HEK293 (cell line): ENCODE measurements at regions not wholly inside any gene's neighbourhood (a gene's known extent, or its start where the extent isn't known, plus 50 kb on each side); places are given as distances from the start of the nearest gene placed in this dataset.

Experiments used
- CTCF ChIA-PET: fragments of 350-600 bp; formaldehyde crosslinking; extraction: SDS; loops from one replicate; lab custom pipeline; 2021; ENCODE audit warnings: antibody characterized with exemption; lab: Yijun Ruan, JAX
- POLR2A ChIA-PET: fragments of 300-600 bp; formaldehyde crosslinking; extraction: SDS; loops from one replicate; lab custom pipeline; 2020; ENCODE audit warnings: antibody characterized with exemption, inconsistent platforms; lab: Yijun Ruan, JAX
- H3K27ac ChIP-seq: fragments of 200-500 bp; sonication (Bioruptor generic); 2 replicates; pipeline ENCODE4 v1.5.1; 2014; ENCODE audit warnings: low read depth, low read length, control low read depth, inconsistent platforms; ENCODE audit errors: extremely low read depth
- H3K36me3 ChIP-seq, 2 experiments: fragments of 200-500 bp in 1 of 2; sonication (Bioruptor generic) in 1 of 2; 1 replicate in 1 of 2; 2 replicates in 1 of 2; pipeline ENCODE4 v1.5.1; 2014 to 2017; ENCODE audit warnings: inconsistent platforms in 2 of 2, low read length in 2 of 2; ENCODE audit not compliant: control insufficient read depth in 2 of 2, insufficient read depth in 1 of 2
- H3K4me1 ChIP-seq: fragments of 200-500 bp; sonication (Bioruptor generic); 2 replicates; pipeline ENCODE4 v1.5.1; 2014; ENCODE audit warnings: mild to moderate bottlenecking, low read length, inconsistent platforms; ENCODE audit not compliant: control insufficient read depth, insufficient read depth
- H3K4me3 ChIP-seq: 2 replicates; pipeline ENCODE4 v1.5.1; 2011; ENCODE audit warnings: low read depth, mild to moderate bottlenecking, control low read depth, low read length, moderate library complexity
- H3K9me3 ChIP-seq: fragments of 200-500 bp; sonication (Bioruptor generic); 2 replicates; pipeline ENCODE4 v1.5.1; 2014; ENCODE audit warnings: low read depth, low read length, inconsistent platforms; ENCODE audit not compliant: control insufficient read depth, insufficient read depth
- FEZF1 ChIP-seq: fragments of 450-650 bp; formaldehyde crosslinking; IDR thresholded peaks from 2 replicates; pipeline ENCODE4 v1.5.1; 2016; ENCODE audit warnings: missing biosample characterization, missing genetic modification characterization
- GLIS1 ChIP-seq: fragments of 450-650 bp; formaldehyde crosslinking; IDR thresholded peaks from 2 replicates; pipeline ENCODE4 v1.5.1; 2016; ENCODE audit warnings: missing biosample characterization, missing genetic modification characterization
- KLF16 ChIP-seq: fragments of 450-650 bp; formaldehyde crosslinking; IDR thresholded peaks from 2 replicates; pipeline ENCODE4 v1.5.1; 2017; ENCODE audit warnings: missing biosample characterization, missing genetic modification characterization
- WT1 ChIP-seq: fragments of 450-650 bp; formaldehyde crosslinking; IDR thresholded peaks from 2 replicates; pipeline ENCODE4 v1.5.1; 2016; ENCODE audit warnings: missing biosample characterization, missing genetic modification characterization
- ZBTB6 ChIP-seq: fragments of 450-650 bp; formaldehyde crosslinking; IDR thresholded peaks from 2 replicates; pipeline ENCODE4 v1.5.1; 2017; ENCODE audit warnings: missing biosample characterization, missing genetic modification characterization
- ZFHX2 ChIP-seq: fragments of 450-650 bp; formaldehyde crosslinking; conservative IDR thresholded peaks from 2 replicates; pipeline ENCODE4 v1.5.1; 2016; ENCODE audit warnings: missing biosample characterization, missing genetic modification characterization
- ZNF148 ChIP-seq: fragments of 450-650 bp; formaldehyde crosslinking; IDR thresholded peaks from 2 replicates; pipeline ENCODE4 v1.5.0; 2017; ENCODE audit warnings: missing biosample characterization, missing genetic modification characterization, borderline replicate concordance
- ZNF174 ChIP-seq: fragments of 450-650 bp; formaldehyde crosslinking; IDR thresholded peaks from 2 replicates; pipeline ENCODE4 v1.5.0; 2017; ENCODE audit warnings: missing biosample characterization, mild to moderate bottlenecking, missing genetic modification characterization
- ZNF362 ChIP-seq: fragments of 450-650 bp; formaldehyde crosslinking; IDR thresholded peaks from 2 replicates; pipeline ENCODE4 v1.5.1; 2016; ENCODE audit warnings: missing biosample characterization, missing genetic modification characterization
- ZNF501 ChIP-seq: fragments of 450-650 bp; formaldehyde crosslinking; IDR thresholded peaks from 2 replicates; pipeline ENCODE4 v1.5.1; 2016; ENCODE audit warnings: missing biosample characterization, missing genetic modification characterization
- ZNF544 ChIP-seq: fragments of 450-650 bp; formaldehyde crosslinking; IDR thresholded peaks from 2 replicates; pipeline ENCODE4 v1.5.0; 2017; ENCODE audit warnings: missing biosample characterization, missing genetic modification characterization
- ZNF555 ChIP-seq: fragments of 450-650 bp; formaldehyde crosslinking; conservative IDR thresholded peaks from 2 replicates; pipeline ENCODE4 v1.5.1; 2017; ENCODE audit warnings: missing biosample characterization, mild to moderate bottlenecking, missing genetic modification characterization, inconsistent platforms
- ZNF660 ChIP-seq: fragments of 450-650 bp; IDR thresholded peaks from 2 replicates; pipeline ENCODE4 v1.5.1; 2018; ENCODE audit warnings: missing biosample characterization, mild to moderate bottlenecking, missing genetic modification characterization
- TF ChIP-seq, protein P1 (sequence below): fragments of 450-650 bp; formaldehyde crosslinking; IDR thresholded peaks from 2 replicates; pipeline ENCODE4 v1.5.1; 2017; ENCODE audit warnings: missing biosample characterization, missing genetic modification characterization

- TF ChIP-seq ZNF362 (no peak), ZNF501 (tag by site-specific recombination) (no peak), ZBTB6 (tag by site-specific recombination) (no peak), WT1 (tag by site-specific recombination) (no peak), GLIS1 (tag by site-specific recombination) (peak; percentile 30), ZFHX2 (tag by site-specific recombination) (peak; percentile 44; the same call in 1 of the 2 replicates), FEZF1 (tag by site-specific recombination) (no peak), ZNF660 (tag by site-specific recombination) (0 out of 2 replicates have a peak, but pooled peaks have one; percentile 17), ZNF555 (tag by site-specific recombination) (no peak)
- TF ChIP-seq, protein P1, sequence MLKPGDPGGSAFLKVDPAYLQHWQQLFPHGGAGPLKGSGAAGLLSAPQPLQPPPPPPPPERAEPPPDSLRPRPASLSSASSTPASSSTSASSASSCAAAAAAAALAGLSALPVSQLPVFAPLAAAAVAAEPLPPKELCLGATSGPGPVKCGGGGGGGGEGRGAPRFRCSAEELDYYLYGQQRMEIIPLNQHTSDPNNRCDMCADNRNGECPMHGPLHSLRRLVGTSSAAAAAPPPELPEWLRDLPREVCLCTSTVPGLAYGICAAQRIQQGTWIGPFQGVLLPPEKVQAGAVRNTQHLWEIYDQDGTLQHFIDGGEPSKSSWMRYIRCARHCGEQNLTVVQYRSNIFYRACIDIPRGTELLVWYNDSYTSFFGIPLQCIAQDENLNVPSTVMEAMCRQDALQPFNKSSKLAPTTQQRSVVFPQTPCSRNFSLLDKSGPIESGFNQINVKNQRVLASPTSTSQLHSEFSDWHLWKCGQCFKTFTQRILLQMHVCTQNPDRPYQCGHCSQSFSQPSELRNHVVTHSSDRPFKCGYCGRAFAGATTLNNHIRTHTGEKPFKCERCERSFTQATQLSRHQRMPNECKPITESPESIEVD (tag by site-specific recombination) = peak; percentile 39; the same call in 1 of the 2 replicates
These were observed 51.7 kb upstream of the SMIM21 start (continued) for GRCh38 chr18:75478996-75479880.

DNA sequence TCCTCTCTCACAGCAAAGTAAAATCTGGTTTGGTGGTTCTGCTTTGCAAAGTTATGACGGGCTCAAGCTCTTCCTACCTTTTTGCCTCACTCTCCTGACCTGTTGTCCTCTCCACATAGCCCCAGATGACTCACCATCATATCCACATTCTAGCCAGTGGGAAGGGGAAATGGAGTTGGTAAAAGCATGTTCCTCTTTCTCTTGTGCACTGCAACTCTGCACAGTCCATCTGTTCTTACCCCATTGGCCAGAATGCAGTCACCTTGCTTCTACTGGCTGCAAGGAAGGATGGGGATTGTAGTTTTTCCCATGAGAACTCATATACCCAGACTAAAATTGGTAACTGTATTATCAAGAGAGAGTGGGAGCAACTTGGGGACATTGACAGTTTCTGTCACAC lies 50.4 kb upstream of the SMIM21 start:
- POLR2A ChIA-PET = no interaction called here
- Histone ChIP-seq H3K4me1 (no peaks in the 10 kb centered on the region), H3K27ac (no peak overlapping the region), H3K4me3 (no peak overlapping the region), H3K9me3 (no peaks in the 10 kb centered on the region), H3K36me3 (no peaks in the 10 kb centered on the region)
- CTCF ChIA-PET = interaction anchor here (0.6 to 2.0 kb wide), 13 partner anchors 10 to 825 kb away, joined by 3 to 8 read pairs (median 3); no protein-coding TSS in a partner anchor
- TF ChIP-seq ZNF174 = no peak
- no peak for TF ChIP-seq ZNF148 (tag by site-specific recombination)
- no peak for TF ChIP-seq ZNF544 (tag by site-specific recombination)
- TF ChIP-seq KLF16 (tag by site-specific recombination) = no peak
